GM12878 (cell line): ENCODE measurements at regions not wholly inside any gene's neighbourhood (a gene's known extent, or its start where the extent isn't known, plus 50 kb on each side); places are given as distances from the start of the nearest gene placed in this dataset.

Source experiments
- JUNB ChIP-seq: IDR thresholded peaks from 2 replicates; pipeline ENCODE4 v1.6.1; 2016; ENCODE audit warnings: antibody characterized with exemption, mild to moderate bottlenecking
- SUPT20H ChIP-seq: IDR thresholded peaks from 2 replicates; pipeline ENCODE4 v1.6.1; 2011; ENCODE audit warnings: low read depth, mild to moderate bottlenecking, low read length, moderate library complexity, borderline replicate concordance; ENCODE audit not compliant: control insufficient read depth
- TF ChIP-seq, protein P1 (sequence below): IDR thresholded peaks from 2 replicates; pipeline ENCODE4 v1.6.1; 2012; ENCODE audit warnings: improper control_type of control experiment, low read depth, low read length; ENCODE audit not compliant: insufficient replicate concordance
- TF ChIP-seq, protein P2 (sequence below), 3 experiments: IDR thresholded peaks in 2 of 3; conservative IDR thresholded peaks in 1 of 3; 2 replicates each; pipeline ENCODE4 v1.5.1; 2011; ENCODE audit warnings: low read depth in 3 of 3, low read length in 3 of 3, mild to moderate bottlenecking in 3 of 3, control low read depth in 2 of 3, moderate library complexity in 2 of 3, inconsistent platforms in 1 of 3, mixed read lengths in 1 of 3; ENCODE audit not compliant: control insufficient read depth in 2 of 3, insufficient read depth in 1 of 3; ENCODE audit errors: extremely low read depth in 1 of 3
- TF ChIP-seq, protein P3 (sequence below): IDR thresholded peaks from 2 replicates; pipeline ENCODE4 v1.6.1; 2012; ENCODE audit warnings: low read depth, low read length, improper control_type of control experiment

DNA sequence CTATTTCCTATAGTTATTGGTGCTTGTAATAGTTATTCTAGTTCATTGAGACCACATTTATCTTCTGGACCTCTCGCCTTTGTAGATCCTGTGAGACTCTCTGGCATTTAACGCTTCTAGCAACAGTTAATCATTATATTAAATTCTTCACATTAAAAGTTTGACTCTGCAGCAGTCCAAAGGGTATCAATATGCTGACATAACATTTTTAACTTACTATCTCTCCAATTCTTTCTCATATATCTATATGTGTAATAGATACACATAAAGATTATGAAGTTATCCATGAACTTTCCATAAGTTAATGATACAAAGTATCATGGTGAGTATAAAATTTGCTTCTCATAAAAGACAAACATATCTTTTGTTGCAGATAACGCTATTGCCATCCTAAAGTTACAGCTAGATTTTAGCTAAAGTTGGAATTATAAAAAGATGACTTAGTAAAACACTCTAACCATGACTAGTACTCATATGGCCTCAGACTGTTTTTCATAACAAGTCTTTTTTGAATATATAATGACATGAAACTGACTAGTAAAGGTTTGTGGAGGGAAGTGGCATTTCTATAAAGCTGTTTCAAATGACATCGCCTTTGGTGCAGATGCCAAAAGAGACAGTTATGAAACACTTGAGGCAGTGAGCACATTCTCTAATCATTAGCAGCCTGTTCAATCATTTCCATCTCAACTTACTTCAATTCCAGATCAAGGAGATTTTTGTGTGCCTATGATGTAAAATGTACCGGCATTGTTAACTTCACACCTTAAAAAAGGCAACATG is 379.3 kb upstream of the CBLB start:
- TF ChIP-seq JUNB, result no peak
- TF ChIP-seq, protein P1, sequence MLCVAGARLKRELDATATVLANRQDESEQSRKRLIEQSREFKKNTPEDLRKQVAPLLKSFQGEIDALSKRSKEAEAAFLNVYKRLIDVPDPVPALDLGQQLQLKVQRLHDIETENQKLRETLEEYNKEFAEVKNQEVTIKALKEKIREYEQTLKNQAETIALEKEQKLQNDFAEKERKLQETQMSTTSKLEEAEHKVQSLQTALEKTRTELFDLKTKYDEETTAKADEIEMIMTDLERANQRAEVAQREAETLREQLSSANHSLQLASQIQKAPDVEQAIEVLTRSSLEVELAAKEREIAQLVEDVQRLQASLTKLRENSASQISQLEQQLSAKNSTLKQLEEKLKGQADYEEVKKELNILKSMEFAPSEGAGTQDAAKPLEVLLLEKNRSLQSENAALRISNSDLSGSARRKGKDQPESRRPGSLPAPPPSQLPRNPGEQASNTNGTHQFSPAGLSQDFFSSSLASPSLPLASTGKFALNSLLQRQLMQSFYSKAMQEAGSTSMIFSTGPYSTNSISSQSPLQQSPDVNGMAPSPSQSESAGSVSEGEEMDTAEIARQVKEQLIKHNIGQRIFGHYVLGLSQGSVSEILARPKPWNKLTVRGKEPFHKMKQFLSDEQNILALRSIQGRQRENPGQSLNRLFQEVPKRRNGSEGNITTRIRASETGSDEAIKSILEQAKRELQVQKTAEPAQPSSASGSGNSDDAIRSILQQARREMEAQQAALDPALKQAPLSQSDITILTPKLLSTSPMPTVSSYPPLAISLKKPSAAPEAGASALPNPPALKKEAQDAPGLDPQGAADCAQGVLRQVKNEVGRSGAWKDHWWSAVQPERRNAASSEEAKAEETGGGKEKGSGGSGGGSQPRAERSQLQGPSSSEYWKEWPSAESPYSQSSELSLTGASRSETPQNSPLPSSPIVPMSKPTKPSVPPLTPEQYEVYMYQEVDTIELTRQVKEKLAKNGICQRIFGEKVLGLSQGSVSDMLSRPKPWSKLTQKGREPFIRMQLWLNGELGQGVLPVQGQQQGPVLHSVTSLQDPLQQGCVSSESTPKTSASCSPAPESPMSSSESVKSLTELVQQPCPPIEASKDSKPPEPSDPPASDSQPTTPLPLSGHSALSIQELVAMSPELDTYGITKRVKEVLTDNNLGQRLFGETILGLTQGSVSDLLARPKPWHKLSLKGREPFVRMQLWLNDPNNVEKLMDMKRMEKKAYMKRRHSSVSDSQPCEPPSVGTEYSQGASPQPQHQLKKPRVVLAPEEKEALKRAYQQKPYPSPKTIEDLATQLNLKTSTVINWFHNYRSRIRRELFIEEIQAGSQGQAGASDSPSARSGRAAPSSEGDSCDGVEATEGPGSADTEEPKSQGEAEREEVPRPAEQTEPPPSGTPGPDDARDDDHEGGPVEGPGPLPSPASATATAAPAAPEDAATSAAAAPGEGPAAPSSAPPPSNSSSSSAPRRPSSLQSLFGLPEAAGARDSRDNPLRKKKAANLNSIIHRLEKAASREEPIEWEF, result no peak
- TF ChIP-seq, protein P2, sequence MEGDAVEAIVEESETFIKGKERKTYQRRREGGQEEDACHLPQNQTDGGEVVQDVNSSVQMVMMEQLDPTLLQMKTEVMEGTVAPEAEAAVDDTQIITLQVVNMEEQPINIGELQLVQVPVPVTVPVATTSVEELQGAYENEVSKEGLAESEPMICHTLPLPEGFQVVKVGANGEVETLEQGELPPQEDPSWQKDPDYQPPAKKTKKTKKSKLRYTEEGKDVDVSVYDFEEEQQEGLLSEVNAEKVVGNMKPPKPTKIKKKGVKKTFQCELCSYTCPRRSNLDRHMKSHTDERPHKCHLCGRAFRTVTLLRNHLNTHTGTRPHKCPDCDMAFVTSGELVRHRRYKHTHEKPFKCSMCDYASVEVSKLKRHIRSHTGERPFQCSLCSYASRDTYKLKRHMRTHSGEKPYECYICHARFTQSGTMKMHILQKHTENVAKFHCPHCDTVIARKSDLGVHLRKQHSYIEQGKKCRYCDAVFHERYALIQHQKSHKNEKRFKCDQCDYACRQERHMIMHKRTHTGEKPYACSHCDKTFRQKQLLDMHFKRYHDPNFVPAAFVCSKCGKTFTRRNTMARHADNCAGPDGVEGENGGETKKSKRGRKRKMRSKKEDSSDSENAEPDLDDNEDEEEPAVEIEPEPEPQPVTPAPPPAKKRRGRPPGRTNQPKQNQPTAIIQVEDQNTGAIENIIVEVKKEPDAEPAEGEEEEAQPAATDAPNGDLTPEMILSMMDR (IDR thresholded peaks at IDR 0.05 in 2 of 3, conservative IDR thresholded peaks at IDR 0.05 in 1 of 3; ENCODE audit: control insufficient read depth in 2 of 3, extremely low read depth in 1 of 3, insufficient read depth in 1 of 3, low read depth in 3 of 3, low read length in 3 of 3), result no peak
- TF ChIP-seq, protein P3, sequence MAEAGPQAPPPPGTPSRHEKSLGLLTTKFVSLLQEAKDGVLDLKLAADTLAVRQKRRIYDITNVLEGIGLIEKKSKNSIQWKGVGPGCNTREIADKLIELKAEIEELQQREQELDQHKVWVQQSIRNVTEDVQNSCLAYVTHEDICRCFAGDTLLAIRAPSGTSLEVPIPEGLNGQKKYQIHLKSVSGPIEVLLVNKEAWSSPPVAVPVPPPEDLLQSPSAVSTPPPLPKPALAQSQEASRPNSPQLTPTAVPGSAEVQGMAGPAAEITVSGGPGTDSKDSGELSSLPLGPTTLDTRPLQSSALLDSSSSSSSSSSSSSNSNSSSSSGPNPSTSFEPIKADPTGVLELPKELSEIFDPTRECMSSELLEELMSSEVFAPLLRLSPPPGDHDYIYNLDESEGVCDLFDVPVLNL, result no peak
- no peak for TF ChIP-seq SUPT20H
